Left lung (tissue), 4 donors: ENCODE measurements at regions not wholly inside any gene's neighbourhood (a gene's known extent, or its start where the extent isn't known, plus 50 kb on each side); places are given as distances from the start of the nearest gene placed in this dataset.
A peak's percentile ranks its signal among the peaks of the same experiment; 100 is the strongest.

Experiments
- ATAC-seq: fragments of 200-7000 bp; cut with Tn5 transposase; one replicate; pipeline ENCODE4 v1.9.1; 2020; ENCODE audit warnings: moderate library complexity
- DNase-seq, 4 donors: peaks; one replicate each; pipeline ENCODE4 v3.0.0-alpha.2; 2013 to 2020
- H3K27ac ChIP-seq, 2 donors: fragments of 200-600 bp; sonication (generic) in 1 of 2; one replicate each; pipeline versions ENCODE4 v1.5.0 to v1.8.0; 2020 to 2021
- H3K27me3 ChIP-seq, 2 donors: fragments of 200-600 bp; sonication (generic) in 1 of 2; one replicate each; pipeline versions ENCODE4 v1.5.0 to v1.8.0; 2020 to 2021
- H3K36me3 ChIP-seq, 2 donors: fragments of 200-600 bp; sonication (generic) in 1 of 2; one replicate each; pipeline versions ENCODE4 v1.5.0 to v1.8.0; 2020 to 2021
- H3K4me1 ChIP-seq, 2 donors: fragments of 200-600 bp; one replicate each; pipeline ENCODE4 v1.8.0; 2021
- H3K4me3 ChIP-seq, 2 donors: fragments of 200-600 bp; sonication (generic) in 1 of 2; one replicate each; pipeline versions ENCODE4 v1.5.0 to v1.8.0; 2020 to 2021; ENCODE audit warnings: mild to moderate bottlenecking in 1 of 2
- H3K9me3 ChIP-seq, 2 donors: fragments of 200-600 bp; sonication (generic) in 1 of 2; one replicate each; pipeline versions ENCODE4 v1.5.0 to v1.8.0; 2020 to 2021
- CTCF ChIP-seq, 2 donors: fragments of 200-600 bp; sonication (generic) in 1 of 2; IDR thresholded peaks; one replicate each; pipeline versions ENCODE4 v1.5.0 to v1.8.0; 2021; ENCODE audit warnings: antibody characterized with exemption in 2 of 2
- intact Hi-C, 2 donors: fragments of 100-400 bp; cut with DNase I; formaldehyde crosslinking; loops; one replicate each; pipeline versions ENCODE4 v1.11.2 to v1.14.2; 2022
- donor health status: DM: no; HTN: yes; CAD: no.
- donor health status: DM: no; HTN: no; CAD: no.

GRCh38 chr11:96969251-96969650, 579.4 kb downstream of the JRKL start:
- no peak for TF ChIP-seq CTCF (IDR thresholded peaks at IDR 0.05)
- intact Hi-C loops = no loop called here
- Histone ChIP-seq H3K27ac (no peak overlapping the region), H3K4me3 (no peak overlapping the region), H3K9me3 (no peaks in the 10 kb centered on the region), H3K27me3 (no peaks in the 10 kb centered on the region), H3K36me3 (no peaks in the 10 kb centered on the region), H3K4me1 (no peaks in the 10 kb centered on the region)
- DNase-seq (no peak), ATAC-seq (no peak)

GRCh38 chr11:96978751-96979150, 588.9 kb downstream of the JRKL start:
- H3K4me3 ChIP-seq = no peak overlapping the region
- H3K36me3 ChIP-seq = no peaks in the 10 kb centered on the region
- no peak overlapping the region for H3K27ac ChIP-seq
- no peaks in the 10 kb centered on the region for H3K27me3 ChIP-seq
- ATAC-seq (no peak), DNase-seq (no peak)
- no peak for TF ChIP-seq CTCF (IDR thresholded peaks at IDR 0.05)
- H3K9me3 ChIP-seq = no peaks in the 10 kb centered on the region
- intact Hi-C loops = no loop called here
- H3K4me1 ChIP-seq = no peaks in the 10 kb centered on the region

- Histone ChIP-seq H3K4me3 (no peak overlapping the region), H3K4me1 (no peaks in the 10 kb centered on the region), H3K36me3 (no peaks in the 10 kb centered on the region), H3K27me3 (no peaks in the 10 kb centered on the region), H3K27ac (no peak overlapping the region), H3K9me3 (no peaks in the 10 kb centered on the region)
- no peak for TF ChIP-seq CTCF (IDR thresholded peaks at IDR 0.05)
- ATAC-seq = no peak
- intact Hi-C loops = no loop called here
- peak in 1 of 4 donors; percentile 4 for DNase-seq
Observed at GRCh38 chr11:96986516-96986915, 596.7 kb downstream of the JRKL start.

- no peak for ATAC-seq
- Histone ChIP-seq H3K4me3 (no peak overlapping the region), H3K27ac (no peak overlapping the region), H3K36me3 (no peaks in the 10 kb centered on the region), H3K9me3 (no peaks in the 10 kb centered on the region), H3K4me1 (no peaks in the 10 kb centered on the region), H3K27me3 (no peaks in the 10 kb centered on the region)
- no peak for TF ChIP-seq CTCF (IDR thresholded peaks at IDR 0.05)
- DNase-seq = peak in 2 of 4 donors; percentile 18 to 39
- intact Hi-C loops = no loop called here
Observed at GRCh38 chr11:96990914-96991313, 601.1 kb downstream of the JRKL start.

- ATAC-seq (no peak), DNase-seq (no peak)
- intact Hi-C loops = no loop called here
- H3K4me3 ChIP-seq = no peak overlapping the region
- no peak overlapping the region for H3K27ac ChIP-seq
- H3K9me3 ChIP-seq = no peaks in the 10 kb centered on the region
- no peaks in the 10 kb centered on the region for H3K27me3 ChIP-seq
- H3K36me3 ChIP-seq = no peaks in the 10 kb centered on the region
- TF ChIP-seq CTCF (IDR thresholded peaks at IDR 0.05) = no peak
- H3K4me1 ChIP-seq = no peaks in the 10 kb centered on the region
Observed at GRCh38 chr11:97000481-97000880, 610.7 kb downstream of the JRKL start.
